Pancreas (tissue), 10 donors: ENCODE measurements at regions not wholly inside any gene's neighbourhood (a gene's known extent, or its start where the extent isn't known, plus 50 kb on each side); places are given as distances from the start of the nearest gene placed in this dataset.

Experiments
- ATAC-seq, 4 donors: fragments of 200-7000 bp; cut with Tn5 transposase; one replicate each; pipeline versions ENCODE4 v1.8.0 to v1.9.1; 2020; ENCODE audit warnings: mild to moderate bottlenecking in 4 of 4, moderate library complexity in 4 of 4
- DNase-seq, 6 donors: peaks; one replicate each; pipeline ENCODE4 v3.0.0-alpha.2; 2020
- FAIRE-seq: peaks from 2 replicates; lab custom pipeline; 2012; peaks lifted over from hg19 to GRCh38; lab: Jason Lieb, UNC
- H3K27ac ChIP-seq, 4 donors: fragments of 200-600 bp; sonication (generic); 1 replicate in 3 of 4; 2 replicates in 1 of 4; pipeline versions ENCODE4 v1.5.0 to v1.8.0; 2020
- H3K27me3 ChIP-seq, 4 donors: fragments of 200-600 bp; one replicate each; pipeline ENCODE4 v1.8.0; 2021
- H3K36me3 ChIP-seq, 3 donors: fragments of 200-600 bp; sonication (generic) in 1 of 3; one replicate each; pipeline versions ENCODE4 v1.5.0 to v1.8.0; 2020 to 2021
- H3K4me1 ChIP-seq, 3 donors: fragments of 200-600 bp; one replicate each; pipeline ENCODE4 v1.8.0; 2021
- H3K4me3 ChIP-seq, 4 donors: fragments of 200-600 bp; sonication (generic) in 2 of 4; one replicate each; pipeline versions ENCODE4 v1.5.0 to v1.8.0; 2020 to 2021
- H3K9me3 ChIP-seq, 4 donors: fragments of 200-600 bp; one replicate each; pipeline ENCODE4 v1.8.0; 2021
- CTCF ChIP-seq, 4 donors: fragments of 200-600 bp; sonication (generic) in 3 of 4; IDR thresholded peaks; one replicate each; pipeline versions ENCODE4 v1.5.0 to v1.8.0; 2021; ENCODE audit warnings: antibody characterized with exemption in 4 of 4
- WGBS, 2 donors: extraction: QIAGEN DNeasy Blood & Tissue Kit; methylation state at CpG; one replicate each; pipeline ENCODE4 v1.1.7; 2013; 5-methylcytosine and 5-hydroxymethylcytosine counted together
- intact Hi-C, 3 donors: fragments of 100-400 bp; cut with DNase I; formaldehyde crosslinking; loops; one replicate each; pipeline versions ENCODE4 v1.11.1 to v1.14.2; 2022
- donor health status: healthy with polysubstance abuse.
- donor health status: DM: no; HTN: no; CAD: no; lungs with moderate emphysema.
- donor health status: DM: no; HTN: no; CAD: no.
- donor health status: control.
- donor health status: control.
- donor health status: Bipolar disorder and iron deficiency.
- donor health status: DM: yes; HTN: yes; CAD: no.
- donor health status: DM: no; HTN: no; CAD: no.
- donor health status: DM: no; HTN: no; CAD: no.
- donor health status: DM: yes; HTN: yes; CAD: no.

- DNase-seq (no peak), FAIRE-seq (no peak), ATAC-seq (no peak)
- no peak overlapping the region for H3K27ac ChIP-seq
- H3K4me3 ChIP-seq: no peak overlapping the region
- H3K36me3 ChIP-seq: no peaks in the 10 kb centered on the region
- no peak for TF ChIP-seq CTCF (IDR thresholded peaks at IDR 0.05)
- WGBS, 2 donors: 56% methylated on average over 8 of the region's 8 CpGs
- H3K9me3 ChIP-seq: no peaks in the 10 kb centered on the region
- H3K27me3 ChIP-seq: no peaks in the 10 kb centered on the region
- intact Hi-C loops: no loop called here
- no peaks in the 10 kb centered on the region for H3K4me1 ChIP-seq
These were observed 152.0 kb upstream of the IGSF21 start for GRCh38 chr1:17955302-17956285.

DNA sequence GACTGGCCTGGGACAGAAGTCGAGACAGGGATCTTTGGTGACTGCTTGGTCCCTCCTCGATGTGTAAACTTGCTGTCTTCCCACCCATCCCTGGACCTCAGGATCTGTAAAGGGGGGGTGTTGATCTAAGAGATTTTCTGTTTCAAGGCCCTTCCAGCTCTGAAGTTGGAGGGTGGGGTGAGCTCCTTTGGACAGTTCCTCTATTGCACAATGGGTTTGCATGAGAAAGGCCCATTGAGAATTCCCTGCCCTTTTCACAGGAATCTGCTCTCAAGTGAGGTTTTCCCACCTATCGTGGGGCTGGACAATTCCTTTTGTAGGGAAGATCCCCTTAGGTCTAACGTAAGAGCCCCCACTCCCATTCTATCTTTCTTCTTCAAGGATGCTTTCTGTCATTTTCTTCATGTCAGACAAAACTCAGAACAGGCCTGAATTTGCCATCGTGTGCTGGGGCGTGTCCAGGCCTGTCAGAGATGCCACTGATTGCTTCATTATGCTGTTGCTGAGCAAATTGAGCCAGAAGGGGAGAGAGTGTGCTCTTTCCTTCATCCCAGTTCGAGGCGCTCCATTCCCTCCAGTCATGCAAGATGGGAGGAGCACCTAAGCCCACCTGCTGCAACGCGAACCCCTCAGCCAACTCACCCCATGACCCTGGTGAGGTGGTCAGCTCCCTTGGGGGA, 149.9 kb upstream of the IGSF21 start:
- DNase-seq: no peak
- Histone ChIP-seq H3K4me1 (no peaks in the 10 kb centered on the region), H3K36me3 (no peaks in the 10 kb centered on the region), H3K27ac (no peak overlapping the region), H3K27me3 (no peaks in the 10 kb centered on the region), H3K4me3 (no peak overlapping the region), H3K9me3 (no peaks in the 10 kb centered on the region)
- no peak for FAIRE-seq
- TF ChIP-seq CTCF (IDR thresholded peaks at IDR 0.05): no peak
- intact Hi-C loops: no loop called here
- WGBS, 2 donors: 35 to 36% methylated on average over 10 of the region's 10 CpGs
- no peak for ATAC-seq

DNA sequence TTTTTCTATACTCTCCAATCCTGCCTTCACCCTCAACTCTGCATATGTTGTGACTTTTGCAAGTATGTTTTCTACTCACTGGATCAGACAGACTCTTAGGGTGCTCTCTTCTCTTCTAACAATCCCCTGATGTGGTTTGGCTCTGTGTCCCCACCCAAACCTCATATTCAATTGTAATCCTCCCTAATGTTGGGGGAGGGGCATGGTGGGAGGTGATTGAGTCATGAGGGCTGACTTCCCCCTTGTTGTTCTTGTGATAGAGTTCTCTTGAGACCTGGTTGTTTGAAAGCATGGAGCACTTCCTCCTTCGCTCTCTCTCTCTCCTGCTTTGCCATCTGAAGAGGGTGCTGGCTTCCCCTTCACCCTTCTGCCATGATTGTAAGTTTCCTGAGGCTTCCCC, 148.9 kb upstream of the IGSF21 start:
- no peak for TF ChIP-seq CTCF (IDR thresholded peaks at IDR 0.05)
- no peaks in the 10 kb centered on the region for H3K27me3 ChIP-seq
- FAIRE-seq (no peak), ATAC-seq (no peak), DNase-seq (no peak)
- H3K4me3 ChIP-seq: no peak overlapping the region
- WGBS, 2 donors: 50 to 87% methylated on average over 1 of the region's 1 CpG
- no peaks in the 10 kb centered on the region for H3K9me3 ChIP-seq
- H3K27ac ChIP-seq: no peak overlapping the region
- H3K4me1 ChIP-seq: no peaks in the 10 kb centered on the region
- no peaks in the 10 kb centered on the region for H3K36me3 ChIP-seq
- intact Hi-C loops: no loop called here

GRCh38 chr1:17963513-17963912, 144.1 kb upstream of the IGSF21 start:
- H3K4me3 ChIP-seq: no peak overlapping the region
- WGBS, 2 donors: 62 to 66% methylated on average over 10 of the region's 10 CpGs
- H3K36me3 ChIP-seq: no peaks in the 10 kb centered on the region
- FAIRE-seq (no peak), DNase-seq (no peak), ATAC-seq (no peak)
- no peak for TF ChIP-seq CTCF (IDR thresholded peaks at IDR 0.05)
- H3K9me3 ChIP-seq: no peaks in the 10 kb centered on the region
- H3K27me3 ChIP-seq: no peaks in the 10 kb centered on the region
- no peaks in the 10 kb centered on the region for H3K4me1 ChIP-seq
- intact Hi-C loops: no loop called here
- no peak overlapping the region for H3K27ac ChIP-seq
